ENCODE measurements at regions not wholly inside any gene's neighbourhood (a gene's known extent, or its start where the extent isn't known, plus 50 kb on each side); places are given as distances from the start of the nearest gene placed in this dataset.

DNA sequence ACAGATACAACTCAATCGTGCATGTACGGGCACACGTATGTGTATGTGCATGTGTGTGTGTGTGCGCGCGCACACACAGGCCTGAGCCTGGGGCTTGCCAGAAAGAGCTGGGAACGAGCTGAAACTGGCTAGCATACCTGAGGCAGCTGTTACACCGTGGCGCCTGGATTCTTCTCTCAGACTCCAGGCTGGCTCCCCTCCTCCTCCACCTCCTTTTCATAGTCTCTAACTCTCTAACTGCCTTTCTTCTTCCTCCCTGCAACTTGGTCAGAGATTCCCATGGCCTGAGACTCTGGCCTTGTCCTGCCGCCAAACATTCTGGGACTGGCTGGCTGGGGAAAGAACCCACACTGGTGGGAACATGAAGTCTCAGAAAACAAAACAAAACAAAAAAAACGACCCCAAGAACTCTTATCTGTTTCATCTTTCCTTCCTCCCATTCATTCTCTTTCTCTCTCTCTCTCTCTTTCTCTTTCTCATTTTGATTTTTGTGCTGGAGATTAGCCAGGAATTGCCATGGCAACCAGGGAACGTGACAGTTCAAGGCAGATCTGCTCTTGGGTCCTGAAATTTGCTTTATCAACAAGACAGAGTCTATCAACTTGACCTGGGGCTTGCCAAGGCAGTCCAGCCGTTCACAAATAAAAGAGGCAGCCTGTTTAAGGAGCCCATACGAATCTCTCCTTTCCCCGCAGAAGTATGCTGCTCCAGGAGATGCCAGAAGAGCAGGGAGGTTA lies 76.8 kb upstream of the SEM1 start:
- WGBS, result 70% methylated on average over 15 of the region's 15 CpGs
- no peak for DNase-seq (ENCODE audit: low spot score)
- Histone ChIP-seq H3K4me1 (ENCODE audit: control insufficient read depth in 4 of 4, insufficient read depth in 4 of 4, low read length in 3 of 4) (no peaks in the 10 kb centered on the region), H3K9me3 (ENCODE audit: control insufficient read depth in 4 of 4, low read length in 3 of 4) (no peaks in the 10 kb centered on the region), H3K9ac (ENCODE audit: low read depth in 1 of 2, low read length in 2 of 2) (no peak overlapping the region), H3K27me3 (ENCODE audit: control insufficient read depth in 4 of 4, insufficient read depth in 4 of 4, low read length in 3 of 4) (no peaks in the 10 kb centered on the region), H3K27ac (ENCODE audit: low read depth in 1 of 2, low read length in 2 of 2) (no peak overlapping the region), H3K36me3 (ENCODE audit: control insufficient read depth in 4 of 4, insufficient read depth in 3 of 4, low read depth in 1 of 4, low read length in 3 of 4) (no peaks in the 10 kb centered on the region), H3K4me3 (ENCODE audit: low read depth in 1 of 3, low read length in 3 of 3) (no peak overlapping the region)
- TF ChIP-seq RAD21 (IDR thresholded peaks at IDR 0.05) (no peak), TAF1 (conservative IDR thresholded peaks at IDR 0.05) (no peak), SP1 (IDR thresholded peaks at IDR 0.05) (no peak), HNF4A (conservative IDR thresholded peaks at IDR 0.05) (no peak), CTCF (IDR thresholded peaks at IDR 0.05; ENCODE audit: low read depth, low read length, missing input control) (no peak), JUND (IDR thresholded peaks at IDR 0.05) (no peak), FOXA2 (IDR thresholded peaks at IDR 0.05) (no peak), RXRA (IDR thresholded peaks at IDR 0.05) (no peak)
- TF ChIP-seq, protein P1, sequence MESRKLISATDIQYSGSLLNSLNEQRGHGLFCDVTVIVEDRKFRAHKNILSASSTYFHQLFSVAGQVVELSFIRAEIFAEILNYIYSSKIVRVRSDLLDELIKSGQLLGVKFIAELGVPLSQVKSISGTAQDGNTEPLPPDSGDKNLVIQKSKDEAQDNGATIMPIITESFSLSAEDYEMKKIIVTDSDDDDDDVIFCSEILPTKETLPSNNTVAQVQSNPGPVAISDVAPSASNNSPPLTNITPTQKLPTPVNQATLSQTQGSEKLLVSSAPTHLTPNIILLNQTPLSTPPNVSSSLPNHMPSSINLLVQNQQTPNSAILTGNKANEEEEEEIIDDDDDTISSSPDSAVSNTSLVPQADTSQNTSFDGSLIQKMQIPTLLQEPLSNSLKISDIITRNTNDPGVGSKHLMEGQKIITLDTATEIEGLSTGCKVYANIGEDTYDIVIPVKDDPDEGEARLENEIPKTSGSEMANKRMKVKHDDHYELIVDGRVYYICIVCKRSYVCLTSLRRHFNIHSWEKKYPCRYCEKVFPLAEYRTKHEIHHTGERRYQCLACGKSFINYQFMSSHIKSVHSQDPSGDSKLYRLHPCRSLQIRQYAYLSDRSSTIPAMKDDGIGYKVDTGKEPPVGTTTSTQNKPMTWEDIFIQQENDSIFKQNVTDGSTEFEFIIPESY (IDR thresholded peaks at IDR 0.05), result no peak

DNA sequence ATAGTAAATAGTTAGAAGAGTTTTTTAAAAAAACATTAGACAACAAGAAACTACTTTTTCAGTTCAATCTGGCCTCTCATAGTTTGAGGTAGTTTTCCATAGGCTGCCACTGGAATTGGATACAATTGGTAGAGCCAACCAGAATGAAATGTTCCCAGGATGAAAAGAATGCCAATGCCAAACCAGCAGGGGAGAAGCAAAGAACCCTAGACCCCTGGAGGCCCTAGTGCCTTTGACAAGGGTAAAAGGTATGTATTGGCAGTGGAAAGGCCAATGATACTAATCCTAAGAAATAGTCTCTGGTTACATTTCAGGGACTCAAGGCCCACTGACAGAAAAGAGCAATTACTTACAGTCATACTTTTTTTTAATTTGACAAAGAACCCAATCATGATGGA lies 77.4 kb upstream of the SEM1 start:
- no peak for DNase-seq (ENCODE audit: low spot score)
- Histone ChIP-seq H3K4me3 (ENCODE audit: low read depth in 1 of 3, low read length in 3 of 3) (no peak overlapping the region), H3K36me3 (ENCODE audit: control insufficient read depth in 4 of 4, insufficient read depth in 3 of 4, low read depth in 1 of 4, low read length in 3 of 4) (no peaks in the 10 kb centered on the region), H3K9me3 (ENCODE audit: control insufficient read depth in 4 of 4, low read length in 3 of 4) (no peaks in the 10 kb centered on the region), H3K4me1 (ENCODE audit: control insufficient read depth in 4 of 4, insufficient read depth in 4 of 4, low read length in 3 of 4) (no peaks in the 10 kb centered on the region), H3K27me3 (ENCODE audit: control insufficient read depth in 4 of 4, insufficient read depth in 4 of 4, low read length in 3 of 4) (no peaks in the 10 kb centered on the region), H3K9ac (ENCODE audit: low read depth in 1 of 2, low read length in 2 of 2) (no peak overlapping the region), H3K27ac (ENCODE audit: low read depth in 1 of 2, low read length in 2 of 2) (no peak overlapping the region)
- TF ChIP-seq FOXA2 (IDR thresholded peaks at IDR 0.05), result no peak
- TF ChIP-seq, protein P2, sequence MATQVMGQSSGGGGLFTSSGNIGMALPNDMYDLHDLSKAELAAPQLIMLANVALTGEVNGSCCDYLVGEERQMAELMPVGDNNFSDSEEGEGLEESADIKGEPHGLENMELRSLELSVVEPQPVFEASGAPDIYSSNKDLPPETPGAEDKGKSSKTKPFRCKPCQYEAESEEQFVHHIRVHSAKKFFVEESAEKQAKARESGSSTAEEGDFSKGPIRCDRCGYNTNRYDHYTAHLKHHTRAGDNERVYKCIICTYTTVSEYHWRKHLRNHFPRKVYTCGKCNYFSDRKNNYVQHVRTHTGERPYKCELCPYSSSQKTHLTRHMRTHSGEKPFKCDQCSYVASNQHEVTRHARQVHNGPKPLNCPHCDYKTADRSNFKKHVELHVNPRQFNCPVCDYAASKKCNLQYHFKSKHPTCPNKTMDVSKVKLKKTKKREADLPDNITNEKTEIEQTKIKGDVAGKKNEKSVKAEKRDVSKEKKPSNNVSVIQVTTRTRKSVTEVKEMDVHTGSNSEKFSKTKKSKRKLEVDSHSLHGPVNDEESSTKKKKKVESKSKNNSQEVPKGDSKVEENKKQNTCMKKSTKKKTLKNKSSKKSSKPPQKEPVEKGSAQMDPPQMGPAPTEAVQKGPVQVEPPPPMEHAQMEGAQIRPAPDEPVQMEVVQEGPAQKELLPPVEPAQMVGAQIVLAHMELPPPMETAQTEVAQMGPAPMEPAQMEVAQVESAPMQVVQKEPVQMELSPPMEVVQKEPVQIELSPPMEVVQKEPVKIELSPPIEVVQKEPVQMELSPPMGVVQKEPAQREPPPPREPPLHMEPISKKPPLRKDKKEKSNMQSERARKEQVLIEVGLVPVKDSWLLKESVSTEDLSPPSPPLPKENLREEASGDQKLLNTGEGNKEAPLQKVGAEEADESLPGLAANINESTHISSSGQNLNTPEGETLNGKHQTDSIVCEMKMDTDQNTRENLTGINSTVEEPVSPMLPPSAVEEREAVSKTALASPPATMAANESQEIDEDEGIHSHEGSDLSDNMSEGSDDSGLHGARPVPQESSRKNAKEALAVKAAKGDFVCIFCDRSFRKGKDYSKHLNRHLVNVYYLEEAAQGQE (IDR thresholded peaks at IDR 0.05), result no peak
- TF ChIP-seq, protein P1 (IDR thresholded peaks at IDR 0.05), result no peak
- TF ChIP-seq FOXA1 (IDR thresholded peaks at IDR 0.05), result no peak
- no peak for TF ChIP-seq ATF3 (IDR thresholded peaks at IDR 0.05)
- no peak for TF ChIP-seq HNF4A (conservative IDR thresholded peaks at IDR 0.05)
- no peak for TF ChIP-seq TAF1 (conservative IDR thresholded peaks at IDR 0.05)
- TF ChIP-seq NR2F2 (IDR thresholded peaks at IDR 0.05), result no peak
- no peak for TF ChIP-seq SP1 (IDR thresholded peaks at IDR 0.05)
- no peak for TF ChIP-seq RAD21 (IDR thresholded peaks at IDR 0.05)
- TF ChIP-seq GABPA (IDR thresholded peaks at IDR 0.05 in 1 of 2, conservative IDR thresholded peaks at IDR 0.05 in 1 of 2), result no peak
- no peak for TF ChIP-seq CTCF (IDR thresholded peaks at IDR 0.05; ENCODE audit: low read depth, low read length, missing input control)
- no peak for TF ChIP-seq HNF4G (IDR thresholded peaks at IDR 0.05)
- no peak for TF ChIP-seq EGR1 (IDR thresholded peaks at IDR 0.05; ENCODE audit: low read depth in 2 of 2)
- no peak for TF ChIP-seq YY1 (IDR thresholded peaks at IDR 0.05)
